ENCODE measurements at regions not wholly inside any gene's neighbourhood (a gene's known extent, or its start where the extent isn't known, plus 50 kb on each side); places are given as distances from the start of the nearest gene placed in this dataset.
"Not testable (repeated sequence)": the region's sequence is repeated elsewhere in the genome, so short reads cannot be mapped to it uniquely, and the experiment has no call there.

DNA sequence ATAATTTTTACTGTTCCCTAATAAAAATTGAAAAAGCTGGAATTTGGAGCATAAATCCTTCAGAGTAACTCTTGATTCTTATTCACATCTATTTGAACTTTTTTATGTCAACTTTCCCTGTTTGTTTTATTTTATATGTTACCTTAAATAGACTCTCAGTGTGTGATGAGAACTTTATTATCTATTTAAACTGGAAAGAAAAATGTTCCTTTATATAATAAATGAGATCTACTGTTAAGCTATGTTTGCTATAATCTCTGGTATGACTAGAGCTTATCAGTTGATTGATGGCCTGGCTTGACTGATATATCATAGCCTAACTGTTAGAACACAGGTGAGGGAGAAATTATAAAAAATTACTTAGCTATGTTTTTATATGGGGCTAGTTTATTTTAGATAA lies 330.6 kb upstream of the EPHA6 start:
- no peak for DNase-seq (ENCODE audit: low spot score)

DNA sequence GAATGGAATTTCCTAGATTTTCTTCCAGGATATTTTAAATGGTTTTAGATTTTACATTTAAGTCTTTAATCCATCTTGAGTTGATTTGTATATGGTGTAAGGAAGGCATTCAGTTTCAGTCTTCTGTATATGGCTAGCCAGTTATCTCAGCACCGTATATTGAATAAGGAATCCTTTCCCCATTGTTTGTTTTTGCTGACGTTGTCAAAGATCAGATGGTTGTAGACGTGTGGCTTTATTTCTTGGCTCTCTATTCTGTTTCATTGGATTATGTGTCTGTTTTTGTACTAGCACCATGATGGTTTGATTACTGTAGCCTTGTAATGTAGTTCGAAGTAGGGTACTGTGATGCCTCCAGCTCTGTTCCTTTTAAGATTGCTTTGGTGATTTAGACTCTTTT lies 325.7 kb upstream of the EPHA6 start:
- DNase-seq (ENCODE audit: low spot score): no peak

DNA sequence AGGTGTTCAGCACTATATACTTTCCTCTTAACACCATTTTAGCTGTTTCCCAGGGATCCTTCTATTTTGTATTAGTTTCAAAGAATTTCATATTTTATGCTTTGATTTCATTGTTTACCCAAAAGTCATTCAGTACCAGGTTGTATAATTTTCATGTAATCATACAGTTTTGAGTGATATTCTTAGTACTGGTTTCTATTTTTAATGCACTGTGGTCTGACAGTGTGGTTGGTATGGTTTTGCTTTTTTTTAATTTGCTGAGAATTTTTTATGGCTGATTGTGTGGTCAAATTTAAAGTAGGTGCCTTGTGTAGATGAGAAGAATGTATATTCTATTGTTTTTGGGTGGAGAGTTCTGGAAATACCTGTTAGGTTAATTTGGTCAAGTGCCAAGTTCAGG lies 323.4 kb upstream of the EPHA6 start:
- DNase-seq (ENCODE audit: low spot score): no peak

DNA sequence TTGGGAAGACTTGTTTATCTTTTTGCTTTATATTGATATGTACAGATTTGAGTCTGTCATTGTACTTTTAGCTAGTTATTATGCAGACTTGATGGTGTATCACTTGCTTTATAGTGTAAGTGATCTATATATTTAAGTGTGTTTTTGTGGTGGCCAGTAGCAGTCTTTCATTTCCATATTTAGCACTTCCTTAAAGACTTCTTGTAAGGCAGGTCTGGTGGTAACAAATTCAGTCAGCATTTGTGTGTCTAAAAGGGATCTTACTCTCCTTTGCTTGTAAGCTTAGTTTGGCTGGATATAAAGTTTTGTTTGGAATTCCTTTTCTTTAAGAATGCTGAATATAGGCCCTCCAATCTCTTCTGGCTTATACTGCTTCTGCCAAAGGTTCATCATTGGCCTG lies 322.5 kb upstream of the EPHA6 start:
- DNase-seq (ENCODE audit: low spot score): no peak

DNA sequence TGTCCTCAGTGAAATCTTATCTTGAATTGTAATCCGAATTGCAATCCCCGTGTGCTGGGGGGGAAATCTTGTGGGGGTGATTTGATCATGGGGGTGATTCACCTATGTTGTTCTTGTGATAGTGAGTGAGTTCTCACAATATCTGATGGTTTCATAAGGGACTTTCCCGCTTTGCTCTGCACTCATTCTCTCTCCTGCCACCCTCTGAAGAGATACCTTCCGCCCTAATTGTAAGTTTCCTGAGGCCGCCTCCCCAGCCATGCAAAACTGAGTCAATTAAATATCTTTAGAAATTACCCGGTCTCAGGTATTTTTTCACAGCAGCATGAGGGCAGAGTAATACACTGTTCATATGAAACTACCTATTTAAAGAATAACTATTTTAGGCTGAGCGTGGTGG lies 304.1 kb upstream of the EPHA6 start:
- DNase-seq (ENCODE audit: low spot score): no peak

DNA sequence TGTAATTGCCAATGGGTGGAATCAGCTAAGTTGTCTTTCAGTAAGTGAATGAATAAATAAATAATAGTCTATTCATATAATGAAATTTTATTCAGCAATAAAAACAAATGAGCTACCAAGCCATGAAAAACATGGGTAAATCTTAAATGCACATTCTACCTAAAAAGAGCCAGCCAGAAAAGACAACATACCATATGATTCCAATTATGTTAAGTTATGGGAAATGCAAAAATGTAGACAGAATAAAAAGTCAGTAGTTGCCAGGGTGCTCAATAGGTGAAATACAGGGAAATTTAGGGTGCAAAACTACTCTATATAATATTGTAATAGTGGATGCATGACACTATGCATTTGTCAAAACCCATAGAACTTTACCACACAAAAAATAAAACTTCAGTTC lies 277.2 kb upstream of the EPHA6 start:
- no peak for DNase-seq (ENCODE audit: low spot score)

DNA sequence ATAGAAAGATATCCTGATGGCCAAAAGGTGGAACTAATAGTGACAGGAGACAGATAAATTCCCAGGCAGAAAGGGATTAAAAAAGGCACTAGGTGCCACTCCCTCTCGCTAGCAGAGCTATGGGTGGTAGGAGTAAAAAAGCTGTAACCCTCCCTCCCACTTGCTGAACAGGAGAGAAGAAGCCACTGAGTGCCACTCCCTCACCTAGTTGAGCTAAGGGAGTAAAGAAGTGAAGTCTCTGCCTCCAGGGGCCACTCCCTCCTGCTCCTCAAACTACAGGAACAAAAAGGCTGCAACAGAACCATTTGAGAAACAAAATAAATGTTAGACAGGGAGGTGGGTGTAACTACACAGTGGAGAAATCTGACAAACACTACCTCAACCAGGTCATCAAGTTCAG lies 276.2 kb upstream of the EPHA6 start:
- DNase-seq (ENCODE audit: low spot score): no peak

DNA sequence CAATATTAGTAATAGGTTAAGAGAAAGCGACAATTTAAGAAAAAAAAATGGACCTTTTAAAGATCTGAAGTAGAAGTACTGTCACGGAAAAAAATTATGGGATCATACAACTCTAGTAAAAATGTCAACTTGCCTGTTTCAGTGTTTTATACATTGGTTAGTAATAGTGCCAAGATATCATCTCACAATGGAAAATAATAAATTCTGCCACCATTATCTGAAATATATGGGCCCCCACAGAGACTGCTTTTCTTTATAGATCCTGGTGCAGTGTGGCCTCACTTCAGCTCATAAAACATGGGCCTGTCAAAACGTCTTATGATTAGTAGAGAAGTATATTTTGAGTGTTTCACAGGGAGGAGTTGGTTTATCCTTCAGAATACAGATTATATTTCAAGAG lies 266.3 kb upstream of the EPHA6 start:
- no peak for DNase-seq (ENCODE audit: low spot score)

DNA sequence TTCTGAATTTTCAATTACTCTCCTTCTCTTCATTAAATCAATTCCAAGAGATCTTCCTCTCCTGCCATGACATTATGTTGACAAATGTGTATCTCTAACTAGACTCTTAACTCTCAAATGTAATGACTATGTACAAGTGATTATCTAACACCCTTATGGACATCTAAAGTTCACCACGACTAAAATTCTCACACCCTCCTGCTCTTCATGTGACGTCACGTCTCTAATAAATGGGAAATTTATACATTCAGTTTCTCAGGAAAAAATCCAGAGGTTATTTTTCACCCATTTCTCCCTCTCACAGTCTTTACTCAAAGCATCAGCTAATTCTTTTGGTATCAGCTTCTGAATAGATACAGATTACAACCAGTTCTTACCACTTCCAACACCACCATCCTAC lies 237.5 kb upstream of the EPHA6 start:
- no peak for DNase-seq (ENCODE audit: low spot score)

DNA sequence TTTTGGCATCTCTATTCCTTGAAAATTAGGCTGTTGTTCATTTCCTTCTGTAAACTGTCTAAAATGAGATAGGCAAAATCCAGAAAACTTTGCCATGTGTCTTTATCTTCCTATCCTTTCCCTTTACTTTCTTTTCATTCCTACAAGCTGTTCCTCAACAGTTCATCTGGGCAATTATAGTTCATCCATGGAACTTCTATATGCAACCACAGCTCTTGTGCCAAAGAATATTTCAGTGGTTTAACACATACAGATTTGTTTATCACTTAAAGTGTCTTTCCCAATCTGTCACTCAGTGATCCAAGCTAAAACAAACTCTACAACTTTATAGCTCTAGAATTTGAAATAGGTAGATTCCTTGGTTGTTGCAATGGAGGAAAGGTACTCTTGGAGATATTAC lies 230.3 kb upstream of the EPHA6 start:
- DNase-seq (ENCODE audit: low spot score): no peak

DNA sequence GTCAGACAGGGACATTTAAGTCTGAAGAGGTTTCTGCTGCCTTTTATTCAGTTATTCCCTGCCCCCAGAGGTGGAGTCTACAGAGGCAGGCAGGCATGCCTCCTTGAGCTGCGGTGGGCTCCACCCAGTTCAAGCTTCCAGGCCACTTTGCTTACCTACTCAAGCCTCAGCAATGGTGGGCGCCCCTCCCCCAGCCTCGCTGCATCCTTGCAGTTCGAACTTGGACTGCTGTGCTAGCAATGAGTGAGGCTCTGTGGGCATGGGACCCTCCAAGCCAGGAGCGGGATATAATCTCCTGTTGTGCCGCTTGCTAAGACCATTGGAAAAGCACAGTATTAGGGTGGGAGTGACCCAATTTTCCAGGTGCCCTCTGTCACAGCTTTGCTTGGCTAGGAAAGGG lies 207.5 kb upstream of the EPHA6 start:
- DNase-seq (ENCODE audit: low spot score): not testable (repeated sequence)

DNA sequence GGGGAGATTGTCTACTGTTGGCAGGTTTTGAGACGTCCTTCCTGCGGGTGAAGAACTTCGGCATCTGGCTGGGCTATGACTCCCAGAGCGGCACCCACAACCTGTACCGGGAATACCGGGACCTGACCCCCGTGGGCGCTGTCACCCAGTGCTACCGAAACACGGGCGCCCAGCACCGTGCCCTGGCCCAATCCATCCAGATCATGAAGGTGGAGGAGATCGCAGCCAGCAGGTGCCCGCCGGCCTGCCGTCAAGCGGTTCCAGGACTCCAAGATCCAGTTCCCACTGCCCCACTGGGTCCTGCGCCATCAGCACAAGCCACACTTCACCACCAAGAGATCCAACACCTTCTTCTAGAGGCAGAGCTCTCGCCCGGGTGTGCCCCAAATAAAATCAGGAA lies 194.9 kb upstream of the EPHA6 start:
- no peak for DNase-seq (ENCODE audit: low spot score)

DNA sequence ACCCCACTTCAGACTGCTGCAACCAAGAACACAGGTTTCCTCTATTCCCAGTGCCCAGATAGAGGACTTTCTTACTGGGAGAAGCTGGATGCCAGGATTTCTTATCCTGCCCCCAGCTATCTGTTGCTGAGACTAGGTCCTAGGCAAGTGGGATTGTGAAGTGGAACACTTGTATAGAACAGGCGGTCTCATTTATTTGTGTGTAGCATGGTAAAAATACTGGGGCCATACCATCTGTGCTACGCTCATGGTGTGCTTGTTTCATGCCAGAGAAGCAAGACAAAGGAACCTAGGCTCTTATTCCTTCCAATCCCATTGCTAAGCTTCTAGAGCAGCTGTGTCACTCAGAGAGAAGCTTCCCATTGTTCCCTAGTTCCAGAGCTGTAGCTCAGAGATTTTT lies 191.5 kb upstream of the EPHA6 start:
- no peak for DNase-seq (ENCODE audit: low spot score)

DNA sequence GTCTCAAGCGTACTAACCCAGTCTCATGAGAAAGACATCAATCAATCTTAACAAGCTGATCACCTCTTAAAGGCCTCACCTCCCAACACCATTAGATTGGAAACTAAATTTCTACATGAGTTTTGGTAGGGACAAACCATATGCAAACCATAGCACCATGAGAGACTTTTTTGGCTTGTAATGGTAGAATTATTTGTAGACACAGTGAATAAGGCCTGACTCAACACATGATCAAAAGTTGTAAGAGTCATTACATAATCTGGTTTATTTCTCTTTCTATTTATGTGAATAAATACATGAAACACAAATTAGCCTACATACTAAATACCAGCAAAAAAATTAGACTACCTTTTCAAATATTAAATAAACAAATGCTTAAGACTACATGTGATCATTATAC lies 183.3 kb upstream of the EPHA6 start:
- no peak for DNase-seq (ENCODE audit: low spot score)

DNA sequence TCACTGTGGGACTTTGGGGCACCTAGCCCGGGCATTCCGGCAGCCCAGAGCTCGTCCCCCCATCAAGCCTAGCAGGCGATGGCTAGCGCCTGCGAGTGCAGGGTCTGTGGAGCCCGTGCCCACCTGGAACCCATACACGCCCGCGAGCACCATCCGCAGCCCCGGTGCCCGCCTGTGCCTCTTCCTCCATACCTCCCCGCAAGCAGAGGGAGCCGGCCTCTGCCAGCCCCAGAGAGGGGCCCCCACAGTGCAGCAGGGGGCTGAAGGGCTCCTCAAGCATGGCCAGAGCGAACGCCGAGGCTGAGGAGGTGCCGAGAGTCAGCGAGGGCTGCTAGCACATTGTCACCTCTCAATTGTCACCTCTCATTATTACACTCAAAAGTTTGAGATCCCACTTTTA lies 167.8 kb upstream of the EPHA6 start:
- DNase-seq (ENCODE audit: low spot score): no peak

DNA sequence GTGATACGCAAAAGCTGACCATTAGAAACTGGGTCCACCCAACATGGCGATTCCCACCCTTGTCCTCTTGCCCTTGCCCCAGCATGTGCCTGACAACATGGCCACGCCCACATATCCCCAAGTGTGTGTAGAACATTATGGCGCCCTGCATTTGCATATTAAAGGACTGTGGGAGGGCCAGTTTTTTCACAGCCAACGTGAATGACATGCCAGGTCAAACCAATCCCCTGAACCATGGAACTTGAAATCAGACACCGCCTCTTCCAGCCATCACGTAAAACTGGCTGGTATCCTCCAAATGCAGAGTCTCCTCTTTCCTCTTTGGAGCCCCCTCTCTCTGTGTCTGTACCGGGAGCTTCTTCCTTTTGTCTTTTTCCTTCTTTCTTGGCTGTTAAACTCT lies 156.7 kb upstream of the EPHA6 start:
- DNase-seq (ENCODE audit: low spot score): no peak

DNA sequence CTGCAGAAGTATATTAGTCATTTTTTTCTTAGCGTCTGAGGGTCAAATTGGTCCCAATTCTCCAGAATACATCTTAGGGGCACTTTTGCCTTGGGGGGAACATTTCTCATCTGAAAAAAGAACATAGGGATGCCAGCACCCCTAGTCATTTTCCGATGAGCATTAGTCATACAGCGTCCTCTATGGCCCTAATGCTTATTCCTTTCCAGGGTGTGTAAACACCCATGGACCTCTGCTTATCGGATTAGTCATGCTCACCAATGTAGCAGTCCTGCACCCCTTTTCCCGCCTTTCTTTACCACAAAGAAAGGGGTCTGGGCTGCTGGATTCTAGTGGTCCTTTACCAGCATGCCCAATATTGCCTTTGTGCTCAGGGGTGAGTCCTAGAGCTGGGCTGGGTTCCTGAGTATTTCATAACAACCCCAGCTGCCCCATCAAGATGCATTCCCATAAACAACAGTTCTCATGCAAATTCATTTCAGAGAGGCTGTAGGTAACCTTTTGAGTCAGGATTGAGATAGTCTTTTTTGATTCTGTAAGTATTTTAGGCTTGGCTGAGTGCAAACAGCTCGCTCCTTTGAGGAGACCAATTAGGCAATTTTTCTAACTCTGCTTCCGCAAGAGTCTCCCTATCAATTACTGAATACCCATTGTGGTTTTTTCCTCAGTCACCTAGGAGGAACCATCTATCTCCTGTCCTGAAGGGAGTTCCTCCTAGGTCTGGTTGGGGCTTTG lies 142.4 kb upstream of the EPHA6 start:
- not testable (repeated sequence) for DNase-seq (ENCODE audit: low spot score)

DNA sequence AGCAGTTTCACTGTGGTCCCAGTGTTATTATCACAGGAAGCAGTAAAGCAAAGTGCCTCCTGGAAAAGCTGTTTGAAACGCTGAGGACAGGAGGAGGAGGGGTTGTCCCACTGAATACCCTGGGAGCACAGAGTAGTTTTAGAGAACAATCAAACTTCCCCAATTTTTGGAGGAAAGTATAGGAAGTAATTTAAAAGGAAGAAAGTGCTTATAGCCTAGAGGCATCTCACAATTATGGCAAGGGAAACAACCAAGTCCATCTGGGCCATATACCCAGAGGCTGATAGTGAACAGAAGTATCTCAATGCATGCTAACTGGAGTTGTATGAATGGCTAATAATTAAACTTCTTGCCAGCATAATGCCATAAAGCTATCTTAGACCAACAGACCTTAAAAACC lies 137.2 kb upstream of the EPHA6 start:
- DNase-seq (ENCODE audit: low spot score): no peak

DNA sequence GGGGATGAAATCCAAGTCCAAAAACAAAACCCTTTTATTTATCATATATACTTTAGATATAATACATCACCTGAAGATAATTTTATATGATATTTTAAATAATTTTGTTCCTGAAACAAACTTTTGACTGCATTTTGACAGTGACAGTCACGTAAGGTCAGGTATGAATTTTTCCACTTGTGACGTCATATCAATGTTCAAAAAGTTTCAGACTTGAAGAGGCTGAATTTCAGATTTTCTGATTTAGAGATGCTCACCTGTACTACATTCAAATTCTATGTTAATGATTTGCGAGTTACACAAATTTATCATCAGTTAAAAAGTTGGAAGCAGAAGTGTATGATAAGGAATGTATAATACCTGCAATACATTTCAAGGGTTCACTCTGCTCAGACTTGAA lies 136.1 kb upstream of the EPHA6 start:
- no peak for DNase-seq (ENCODE audit: low spot score)

DNA sequence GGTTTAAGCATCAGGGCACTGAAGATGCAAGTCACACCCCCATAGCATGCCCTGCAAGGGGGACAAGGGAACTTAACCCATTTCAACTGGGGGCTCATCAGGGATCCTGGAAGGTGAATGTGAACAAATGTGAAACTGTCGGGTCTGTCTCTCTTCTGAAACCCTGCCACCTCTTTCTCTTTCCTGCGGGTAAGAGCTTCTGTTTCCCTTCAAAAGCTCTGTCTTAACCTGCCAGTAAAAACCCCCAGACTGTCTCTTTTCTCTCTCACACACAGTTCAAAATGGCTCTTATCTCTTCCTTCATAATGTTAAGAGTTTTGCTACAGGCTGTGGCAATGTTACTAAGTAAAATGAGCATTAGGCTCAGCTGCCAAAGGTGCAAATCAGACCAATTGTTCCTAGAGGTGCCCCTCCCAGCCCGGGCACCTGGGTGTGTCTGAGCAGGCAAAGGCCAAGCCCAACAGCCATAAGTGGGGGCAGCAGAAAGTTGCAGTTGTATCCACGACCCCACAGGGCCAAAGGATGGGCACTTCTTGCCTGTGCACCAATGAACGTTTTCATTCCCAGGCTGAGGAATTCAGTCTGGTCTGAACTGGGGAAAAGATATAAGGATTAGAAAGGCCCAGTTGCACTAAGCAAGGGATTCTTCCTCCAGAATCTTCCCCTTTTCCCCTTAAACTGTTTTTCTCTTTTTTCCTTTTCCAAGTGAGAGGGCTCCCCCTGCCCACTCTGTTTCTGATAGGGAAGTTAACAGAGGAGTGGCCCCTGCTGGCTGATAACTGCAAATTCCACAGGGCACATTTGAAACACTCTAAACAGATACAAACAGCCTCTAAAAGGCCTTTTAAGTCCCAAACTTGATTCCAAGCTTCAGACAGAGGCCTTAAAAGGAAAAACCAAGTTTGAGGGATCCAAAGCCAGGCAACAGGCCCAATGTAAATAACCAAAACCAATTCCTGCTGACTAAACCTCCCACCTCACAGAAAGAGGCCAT lies 113.8 kb upstream of the EPHA6 start:
- no peak for DNase-seq (ENCODE audit: low spot score)

DNA sequence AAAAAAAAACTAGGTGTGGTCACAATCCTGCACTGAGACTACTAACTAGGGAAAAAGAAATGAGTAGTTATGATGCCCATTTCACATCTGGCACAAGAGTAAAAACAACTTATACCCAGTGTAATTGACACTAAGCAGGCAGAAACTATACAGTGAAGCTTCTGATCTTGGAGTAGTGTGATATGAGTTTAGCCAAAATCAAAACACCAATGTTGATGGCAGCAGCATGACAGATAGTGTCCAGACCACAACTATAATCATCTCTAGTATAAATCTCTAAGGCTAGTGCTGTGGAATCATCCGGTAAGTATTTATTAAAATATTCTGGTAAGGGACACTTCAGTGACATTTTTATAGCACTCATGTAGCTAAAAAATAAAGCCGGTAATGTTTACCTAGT lies 108.5 kb upstream of the EPHA6 start:
- DNase-seq (ENCODE audit: low spot score): no peak

DNA sequence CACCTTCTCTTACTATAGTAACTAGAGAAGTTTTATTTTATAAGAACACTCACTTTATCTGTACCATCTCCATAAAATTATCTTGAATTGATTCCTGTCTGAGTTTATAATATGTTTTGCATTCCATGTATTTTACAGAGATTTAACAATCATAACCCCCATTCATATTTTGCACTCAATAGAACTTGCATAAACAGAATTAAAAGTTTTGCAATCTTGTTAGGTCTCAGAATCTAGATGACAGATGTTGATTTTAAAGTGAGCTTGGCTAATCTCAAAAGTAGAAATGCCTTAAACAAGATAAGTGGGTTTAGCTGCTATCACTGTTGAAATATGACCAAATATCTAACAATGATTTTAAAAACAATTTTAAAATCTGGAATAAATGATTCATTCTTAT lies 107.9 kb upstream of the EPHA6 start:
- no peak for DNase-seq (ENCODE audit: low spot score)

DNA sequence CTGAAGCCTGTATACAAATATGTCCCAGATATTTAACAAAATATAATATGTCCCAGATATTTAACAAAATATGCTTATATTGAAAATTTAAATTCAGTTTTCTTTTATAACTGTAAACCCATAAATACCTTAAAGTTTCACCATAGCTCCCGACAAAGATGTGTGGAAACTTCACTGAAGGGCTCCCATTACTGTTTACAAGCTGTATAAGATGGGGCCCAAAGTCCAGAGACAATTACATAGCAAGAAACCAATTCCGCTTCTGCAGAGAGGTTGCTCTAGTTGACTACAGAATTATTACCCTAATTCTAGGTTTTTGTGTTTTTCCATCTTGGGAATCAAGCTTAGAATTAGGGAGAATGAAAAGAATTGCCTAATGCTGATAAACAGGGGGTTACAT lies 102.6 kb upstream of the EPHA6 start:
- DNase-seq (ENCODE audit: low spot score): no peak

DNA sequence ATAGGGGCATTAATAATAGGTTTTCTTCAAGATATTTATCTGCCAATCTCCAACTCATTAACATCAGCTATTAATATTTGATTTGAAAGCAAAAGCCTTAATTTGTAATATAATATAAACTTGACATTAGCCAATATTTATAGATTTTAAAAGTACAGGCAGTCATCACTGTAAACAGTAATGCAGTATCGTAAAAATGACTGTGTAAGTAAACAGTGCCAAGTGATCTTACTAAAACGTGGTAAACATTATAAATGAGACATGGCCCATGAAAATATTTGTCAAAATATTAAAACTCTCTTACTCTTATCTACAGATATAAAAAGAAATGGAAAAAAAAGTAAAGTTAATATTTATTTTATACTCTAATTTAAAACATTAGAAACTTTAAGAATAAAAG lies 101.6 kb upstream of the EPHA6 start:
- DNase-seq (ENCODE audit: low spot score): no peak
